LHCN-M2 (cell line): ENCODE measurements at regions not wholly inside any gene's neighbourhood (a gene's known extent, or its start where the extent isn't known, plus 50 kb on each side); places are given as distances from the start of the nearest gene placed in this dataset.

Source experiments
- DNase-seq: peaks from one replicate; pipeline ENCODE4 v3.0.0-alpha.2; 2012; ENCODE audit warnings: low read depth

- DNase-seq, result no peak
These were observed 618.2 kb upstream of the KIRREL3 start for GRCh38 chr11:127618721-127619120.

- no peak for DNase-seq
These were observed 615.6 kb upstream of the KIRREL3 start for GRCh38 chr11:127616158-127616557.

- no peak for DNase-seq
These were observed 612.0 kb upstream of the KIRREL3 start for GRCh38 chr11:127612607-127613006.

GRCh38 chr11:127609025-127609773 lies 608.6 kb upstream of the KIRREL3 start:
- no peak for DNase-seq

GRCh38 chr11:127607487-127608085 lies 607.0 kb upstream of the KIRREL3 start:
- DNase-seq, result no peak

GRCh38 chr11:127601578-127601977 lies 601.0 kb upstream of the KIRREL3 start:
- no peak for DNase-seq

- DNase-seq, result no peak
These were observed 600.1 kb upstream of the KIRREL3 start for GRCh38 chr11:127600674-127601073.

- DNase-seq, result no peak
These were observed 597.9 kb upstream of the KIRREL3 start for GRCh38 chr11:127598476-127598875.

- DNase-seq, result no peak
These were observed 595.9 kb upstream of the KIRREL3 start for GRCh38 chr11:127596433-127596832.

- DNase-seq, result no peak
These were observed 591.8 kb upstream of the KIRREL3 start for GRCh38 chr11:127592371-127592770.

GRCh38 chr11:127590314-127590713 lies 589.7 kb upstream of the KIRREL3 start:
- DNase-seq, result no peak

- no peak for DNase-seq
These were observed 587.9 kb upstream of the KIRREL3 start for GRCh38 chr11:127588431-127588830.

GRCh38 chr11:127587511-127587910 lies 586.9 kb upstream of the KIRREL3 start:
- DNase-seq, result no peak

GRCh38 chr11:127576210-127576609 lies 575.6 kb upstream of the KIRREL3 start:
- DNase-seq, result no peak

GRCh38 chr11:127574478-127574877 lies 573.9 kb upstream of the KIRREL3 start:
- no peak for DNase-seq

GRCh38 chr11:127568891-127569290 lies 568.3 kb upstream of the KIRREL3 start:
- no peak for DNase-seq

- DNase-seq, result no peak
These were observed 566.8 kb upstream of the KIRREL3 start for GRCh38 chr11:127567237-127567932.

GRCh38 chr11:127564810-127565209 lies 564.2 kb upstream of the KIRREL3 start:
- DNase-seq, result peak; percentile 57

GRCh38 chr11:127559978-127560377 lies 559.4 kb upstream of the KIRREL3 start:
- DNase-seq, result no peak

GRCh38 chr11:127552446-127552845 lies 551.9 kb upstream of the KIRREL3 start:
- DNase-seq, result peak; percentile 3

- no peak for DNase-seq
These were observed 530.6 kb upstream of the KIRREL3 start for GRCh38 chr11:127531167-127531566.

- DNase-seq, result no peak
These were observed 527.7 kb upstream of the KIRREL3 start for GRCh38 chr11:127528297-127528696.

- peak; percentile 7 for DNase-seq
These were observed 524.0 kb upstream of the KIRREL3 start for GRCh38 chr11:127524618-127525017.
